SJSA1 (cell line): ENCODE measurements at regions not wholly inside any gene's neighbourhood (a gene's known extent, or its start where the extent isn't known, plus 50 kb on each side); places are given as distances from the start of the nearest gene placed in this dataset.

ENCODE experiments used
- DNase-seq, 2 experiments: peaks; one replicate each; pipeline ENCODE4 v3.0.0-alpha.2; 2015 to 2020; ENCODE audit warnings: low spot score in 2 of 2, low read depth in 1 of 2
- H3K27ac ChIP-seq: fragments of 250-450 bp; sonication (Bioruptor Pico); 2 replicates; pipeline ENCODE4 v1.5.1; 2020; ENCODE audit warnings: mild to moderate bottlenecking, moderate library complexity
- H3K27me3 ChIP-seq: fragments of 250-450 bp; sonication (Bioruptor Pico); replicated peaks from 2 replicates; pipeline ENCODE4 v1.5.1; 2020; ENCODE audit warnings: mild to moderate bottlenecking, moderate library complexity
- H3K36me3 ChIP-seq: fragments of 250-450 bp; sonication (Bioruptor Pico); 2 replicates; pipeline ENCODE4 v1.5.1; 2020; ENCODE audit warnings: mild to moderate bottlenecking
- H3K4me1 ChIP-seq: fragments of 250-450 bp; sonication (Bioruptor Pico); replicated peaks from 2 replicates; pipeline ENCODE4 v1.6.1; 2021; ENCODE audit warnings: mild to moderate bottlenecking
- H3K4me3 ChIP-seq: fragments of 250-450 bp; sonication (Bioruptor Pico); 2 replicates; pipeline ENCODE4 v1.5.1; 2020; ENCODE audit warnings: mild to moderate bottlenecking
- H3K9me3 ChIP-seq: fragments of 250-450 bp; sonication (Bioruptor Pico); replicated peaks from 2 replicates; pipeline ENCODE4 v1.5.1; 2020; ENCODE audit warnings: mild to moderate bottlenecking

GRCh38 chr19:28405346-28405742 lies 807.6 kb downstream of the UQCRFS1 start:
- Histone ChIP-seq H3K4me1 (no peaks in the 10 kb centered on the region), H3K27ac (no peak overlapping the region), H3K36me3 (no peaks in the 10 kb centered on the region), H3K4me3 (no peak overlapping the region), H3K27me3 (no peaks in the 10 kb centered on the region), H3K9me3 (no peaks in the 10 kb centered on the region)
- no peak for DNase-seq

GRCh38 chr19:28404472-28404871 lies 808.5 kb downstream of the UQCRFS1 start:
- Histone ChIP-seq H3K27me3 (no peaks in the 10 kb centered on the region), H3K27ac (no peak overlapping the region), H3K9me3 (no peaks in the 10 kb centered on the region), H3K4me3 (no peak overlapping the region), H3K4me1 (no peaks in the 10 kb centered on the region), H3K36me3 (no peaks in the 10 kb centered on the region)
- no peak for DNase-seq

GRCh38 chr19:28403690-28404089 lies 809.3 kb downstream of the UQCRFS1 start:
- no peaks in the 10 kb centered on the region for H3K9me3 ChIP-seq
- H3K4me1 ChIP-seq = no peaks in the 10 kb centered on the region
- no peaks in the 10 kb centered on the region for H3K27me3 ChIP-seq
- no peak for DNase-seq
- H3K36me3 ChIP-seq = no peaks in the 10 kb centered on the region
- H3K27ac ChIP-seq = no peak overlapping the region
- no peak overlapping the region for H3K4me3 ChIP-seq

- H3K4me1 ChIP-seq = no peaks in the 10 kb centered on the region
- DNase-seq = no peak
Measured at GRCh38 chr19:28402701-28403290, 810.2 kb downstream of the UQCRFS1 start.

GRCh38 chr19:28401739-28402424 lies 811.1 kb downstream of the UQCRFS1 start:
- Histone ChIP-seq H3K4me3 (no peak overlapping the region), H3K27me3 (no peaks in the 10 kb centered on the region), H3K27ac (no peak overlapping the region), H3K4me1 (no peaks in the 10 kb centered on the region), H3K9me3 (no peaks in the 10 kb centered on the region), H3K36me3 (no peaks in the 10 kb centered on the region)
- no peak for DNase-seq

More at GRCh38 chr19:28402701-28403290, 810.2 kb downstream of the UQCRFS1 start:
- Histone ChIP-seq H3K4me3 (no peak overlapping the region), H3K27me3 (no peaks in the 10 kb centered on the region), H3K27ac (no peak overlapping the region), H3K36me3 (no peaks in the 10 kb centered on the region), H3K9me3 (no peaks in the 10 kb centered on the region)

- no peaks in the 10 kb centered on the region for H3K36me3 ChIP-seq
- no peaks in the 10 kb centered on the region for H3K4me1 ChIP-seq
- H3K4me3 ChIP-seq = no peak overlapping the region
- H3K27me3 ChIP-seq = no peaks in the 10 kb centered on the region
- H3K27ac ChIP-seq = no peak overlapping the region
- DNase-seq = no peak
- no peaks in the 10 kb centered on the region for H3K9me3 ChIP-seq
Measured at GRCh38 chr19:28400953-28401671, 811.8 kb downstream of the UQCRFS1 start.

GRCh38 chr19:28399187-28399586 lies 813.8 kb downstream of the UQCRFS1 start:
- Histone ChIP-seq H3K4me3 (no peak overlapping the region), H3K4me1 (no peaks in the 10 kb centered on the region), H3K27me3 (no peaks in the 10 kb centered on the region), H3K36me3 (no peaks in the 10 kb centered on the region), H3K27ac (no peak overlapping the region), H3K9me3 (no peaks in the 10 kb centered on the region)
- DNase-seq = no peak

- no peak overlapping the region for H3K27ac ChIP-seq
- H3K4me3 ChIP-seq = no peak overlapping the region
- no peaks in the 10 kb centered on the region for H3K36me3 ChIP-seq
- no peaks in the 10 kb centered on the region for H3K4me1 ChIP-seq
- no peak for DNase-seq
- no peaks in the 10 kb centered on the region for H3K9me3 ChIP-seq
- no peaks in the 10 kb centered on the region for H3K27me3 ChIP-seq
Measured at GRCh38 chr19:28397800-28398199, 815.2 kb downstream of the UQCRFS1 start.

- H3K4me3 ChIP-seq = no peak overlapping the region
- H3K4me1 ChIP-seq = no peaks in the 10 kb centered on the region
- H3K27ac ChIP-seq = no peak overlapping the region
- H3K36me3 ChIP-seq = no peaks in the 10 kb centered on the region
- no peak for DNase-seq
- no peaks in the 10 kb centered on the region for H3K9me3 ChIP-seq
- no peaks in the 10 kb centered on the region for H3K27me3 ChIP-seq
Measured at GRCh38 chr19:28397306-28397705, 815.6 kb downstream of the UQCRFS1 start.

GRCh38 chr19:28396287-28396831 lies 816.6 kb downstream of the UQCRFS1 start:
- no peaks in the 10 kb centered on the region for H3K9me3 ChIP-seq
- no peaks in the 10 kb centered on the region for H3K36me3 ChIP-seq
- H3K4me1 ChIP-seq = no peaks in the 10 kb centered on the region
- no peak for DNase-seq
- no peak overlapping the region for H3K4me3 ChIP-seq
- no peak overlapping the region for H3K27ac ChIP-seq
- no peaks in the 10 kb centered on the region for H3K27me3 ChIP-seq

- Histone ChIP-seq H3K9me3 (no peaks in the 10 kb centered on the region), H3K4me1 (no peaks in the 10 kb centered on the region), H3K27me3 (no peaks in the 10 kb centered on the region), H3K36me3 (no peaks in the 10 kb centered on the region), H3K27ac (no peak overlapping the region), H3K4me3 (no peak overlapping the region)
- no peak for DNase-seq
Measured at GRCh38 chr19:28394725-28395124, 818.2 kb downstream of the UQCRFS1 start.

- Histone ChIP-seq H3K4me3 (no peak overlapping the region), H3K9me3 (no peaks in the 10 kb centered on the region), H3K27ac (no peak overlapping the region), H3K36me3 (no peaks in the 10 kb centered on the region), H3K4me1 (no peaks in the 10 kb centered on the region), H3K27me3 (no peaks in the 10 kb centered on the region)
- no peak for DNase-seq
Measured at GRCh38 chr19:28393574-28394336, 819.2 kb downstream of the UQCRFS1 start.

GRCh38 chr19:28388988-28389387 lies 824.0 kb downstream of the UQCRFS1 start:
- Histone ChIP-seq H3K27ac (no peak overlapping the region), H3K27me3 (no peaks in the 10 kb centered on the region), H3K4me1 (no peaks in the 10 kb centered on the region), H3K4me3 (no peak overlapping the region), H3K36me3 (no peaks in the 10 kb centered on the region), H3K9me3 (no peaks in the 10 kb centered on the region; the same call in 1 of the 2 replicates)
- no peak for DNase-seq
